Ovary (tissue), 7 donors: ENCODE measurements at regions not wholly inside any gene's neighbourhood (a gene's known extent, or its start where the extent isn't known, plus 50 kb on each side); places are given as distances from the start of the nearest gene placed in this dataset.

ENCODE experiments used
- DNase-seq, 5 donors: peaks; one replicate each; pipeline ENCODE4 v3.0.0-alpha.2; 2019 to 2020
- H3K27ac ChIP-seq, 2 donors: fragments of 200-600 bp; one replicate each; pipeline versions ENCODE4 v1.5.1 to v1.8.0; 2019 to 2022
- H3K27me3 ChIP-seq: fragments of 200-600 bp; one replicate; pipeline ENCODE4 v1.8.0; 2022
- H3K36me3 ChIP-seq: fragments of 200-600 bp; sonication (generic); one replicate; pipeline ENCODE4 v1.5.1; 2019
- H3K4me1 ChIP-seq: one replicate; pipeline ENCODE4 v1.8.1; 2013; ENCODE audit warnings: mild to moderate bottlenecking, moderate library complexity; ENCODE audit not compliant: insufficient read depth
- H3K4me3 ChIP-seq: fragments of 200-600 bp; sonication (generic); one replicate; pipeline ENCODE4 v1.5.1; 2017
- H3K9me3 ChIP-seq, 2 donors: fragments of 200-600 bp in 1 of 2; sonication (generic) in 1 of 2; one replicate each; pipeline versions ENCODE4 v1.5.1 to v1.8.1; 2013 to 2019; ENCODE audit warnings: mild to moderate bottlenecking in 1 of 2, moderate library complexity in 1 of 2
- EP300 ChIP-seq: sonication (generic); formaldehyde crosslinking; IDR thresholded peaks from one replicate; pipeline ENCODE4 v1.6.1; 2017; ENCODE audit warnings: antibody characterized with exemption
- POLR2A ChIP-seq: fragments of 450-650 bp; IDR thresholded peaks from one replicate; pipeline ENCODE4 v1.6.1; 2017; ENCODE audit warnings: antibody characterized with exemption, mild to moderate bottlenecking, moderate library complexity
- WGBS, 3 donors: extraction: QIAGEN DNeasy Blood & Tissue Kit in 1 of 3; methylation state at CpG; one replicate each; pipeline versions ENCODE4 v1.1.5 to v1.1.7; 2013 to 2017; 5-methylcytosine and 5-hydroxymethylcytosine counted together
- intact Hi-C, 4 donors: fragments of 100-400 bp; cut with DNase I; formaldehyde crosslinking; loops; one replicate each; pipeline versions ENCODE4 v1.11.0 to v1.15.1; 2022 to 2023
- TF ChIP-seq, protein P1 (sequence below), 3 donors: fragments of 450-650 bp in 2 of 3; fragments of 200-600 bp in 1 of 3; IDR thresholded peaks; one replicate each; pipeline versions ENCODE4 v1.5.1 to v1.8.0; 2016 to 2022; ENCODE audit warnings: antibody characterized with exemption in 3 of 3, mild to moderate bottlenecking in 1 of 3
- donor health status: DM: no; HTN: no; CAD: no; lungs with moderate emphysema.
- donor health status: DM: no; HTN: no; CAD: no.
- donor health status: Bipolar disorder and iron deficiency.
- donor health status: DM: no; HTN: no; CAD: no.
- donor health status: DM: yes; HTN: yes; CAD: no.

DNA sequence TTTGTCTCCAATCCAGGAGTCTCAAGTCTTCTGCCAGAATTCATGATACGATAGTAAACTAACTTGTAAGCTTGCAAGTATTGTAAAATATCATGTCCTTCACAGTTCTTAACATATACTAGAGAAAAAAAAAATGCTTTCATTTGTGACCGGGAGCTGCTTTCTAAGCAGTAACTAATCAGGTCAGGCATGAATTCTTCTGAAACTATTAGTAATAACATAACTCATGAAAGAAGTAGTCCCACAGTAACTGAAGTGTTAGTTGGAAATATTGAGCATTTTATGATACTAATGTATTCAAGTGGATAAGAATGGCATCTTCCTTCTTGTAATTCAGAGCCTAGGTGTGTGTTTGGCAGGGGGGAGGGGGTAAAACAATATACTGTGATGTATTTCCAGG lies 665.6 kb downstream of the DNAJB9 start:
- H3K9me3 ChIP-seq: peaks cover 0 to 4% of the 10 kb centered on the region in 2 donors
- TF ChIP-seq, protein P1, sequence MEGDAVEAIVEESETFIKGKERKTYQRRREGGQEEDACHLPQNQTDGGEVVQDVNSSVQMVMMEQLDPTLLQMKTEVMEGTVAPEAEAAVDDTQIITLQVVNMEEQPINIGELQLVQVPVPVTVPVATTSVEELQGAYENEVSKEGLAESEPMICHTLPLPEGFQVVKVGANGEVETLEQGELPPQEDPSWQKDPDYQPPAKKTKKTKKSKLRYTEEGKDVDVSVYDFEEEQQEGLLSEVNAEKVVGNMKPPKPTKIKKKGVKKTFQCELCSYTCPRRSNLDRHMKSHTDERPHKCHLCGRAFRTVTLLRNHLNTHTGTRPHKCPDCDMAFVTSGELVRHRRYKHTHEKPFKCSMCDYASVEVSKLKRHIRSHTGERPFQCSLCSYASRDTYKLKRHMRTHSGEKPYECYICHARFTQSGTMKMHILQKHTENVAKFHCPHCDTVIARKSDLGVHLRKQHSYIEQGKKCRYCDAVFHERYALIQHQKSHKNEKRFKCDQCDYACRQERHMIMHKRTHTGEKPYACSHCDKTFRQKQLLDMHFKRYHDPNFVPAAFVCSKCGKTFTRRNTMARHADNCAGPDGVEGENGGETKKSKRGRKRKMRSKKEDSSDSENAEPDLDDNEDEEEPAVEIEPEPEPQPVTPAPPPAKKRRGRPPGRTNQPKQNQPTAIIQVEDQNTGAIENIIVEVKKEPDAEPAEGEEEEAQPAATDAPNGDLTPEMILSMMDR (IDR thresholded peaks at IDR 0.05): no peak
- TF ChIP-seq EP300: no peak
- TF ChIP-seq POLR2A: no peak
- no peak overlapping the region for H3K27ac ChIP-seq
- intact Hi-C loops: no loop called here
- WGBS, 3 donors: 9 to 16% (median 11%) methylated on average over 2 of the region's 2 CpGs
- no peak for DNase-seq
- no peaks in the 10 kb centered on the region for H3K4me1 ChIP-seq
- no peaks in the 10 kb centered on the region for H3K27me3 ChIP-seq
- H3K36me3 ChIP-seq: no peaks in the 10 kb centered on the region
- no peak overlapping the region for H3K4me3 ChIP-seq

DNA sequence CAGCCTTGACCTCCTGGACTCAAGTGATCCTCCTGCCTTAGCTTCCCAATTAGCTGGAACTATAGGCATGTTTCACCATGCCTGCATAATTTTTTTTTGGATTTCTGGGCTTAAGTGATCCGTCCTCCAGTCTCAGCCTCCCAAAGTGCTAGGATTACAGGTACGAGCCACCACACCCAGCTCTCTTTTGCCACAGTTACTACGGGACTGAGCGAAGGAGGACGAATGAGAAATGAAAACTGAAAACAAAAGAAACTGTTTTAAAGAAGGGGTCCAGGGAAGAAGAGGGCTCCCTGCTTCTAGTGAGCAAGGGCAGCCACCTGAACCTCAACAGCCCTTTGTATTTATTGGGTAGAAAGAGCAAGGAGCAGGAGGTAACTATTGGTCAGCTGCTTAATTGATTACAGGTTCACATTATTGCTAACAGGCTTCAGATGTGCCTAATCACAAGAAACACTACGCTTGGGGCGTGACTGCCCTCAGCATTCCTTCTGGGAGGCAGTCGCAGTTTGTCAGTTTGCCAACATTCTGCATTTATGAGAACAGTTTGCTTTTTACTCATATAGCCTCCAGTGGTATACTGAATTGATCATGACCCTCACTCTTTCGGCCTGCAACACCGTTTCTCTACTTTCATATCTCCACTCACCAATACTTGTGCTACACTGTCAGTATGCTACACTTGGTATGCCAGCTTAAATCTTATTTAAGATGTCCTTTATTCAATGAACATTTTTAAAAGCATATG lies 676.8 kb downstream of the DNAJB9 start:
- intact Hi-C loops: no loop called here
- no peak for DNase-seq
- Histone ChIP-seq H3K36me3 (no peaks in the 10 kb centered on the region), H3K4me3 (no peak overlapping the region), H3K27ac (no peak overlapping the region), H3K9me3 (no peaks in the 10 kb centered on the region), H3K27me3 (no peaks in the 10 kb centered on the region), H3K4me1 (no peaks in the 10 kb centered on the region)
- TF ChIP-seq, protein P1 (IDR thresholded peaks at IDR 0.05): no peak
- TF ChIP-seq EP300: no peak
- WGBS, 3 donors: 67 to 76% (median 69%) methylated on average over 10 of the region's 10 CpGs

DNA sequence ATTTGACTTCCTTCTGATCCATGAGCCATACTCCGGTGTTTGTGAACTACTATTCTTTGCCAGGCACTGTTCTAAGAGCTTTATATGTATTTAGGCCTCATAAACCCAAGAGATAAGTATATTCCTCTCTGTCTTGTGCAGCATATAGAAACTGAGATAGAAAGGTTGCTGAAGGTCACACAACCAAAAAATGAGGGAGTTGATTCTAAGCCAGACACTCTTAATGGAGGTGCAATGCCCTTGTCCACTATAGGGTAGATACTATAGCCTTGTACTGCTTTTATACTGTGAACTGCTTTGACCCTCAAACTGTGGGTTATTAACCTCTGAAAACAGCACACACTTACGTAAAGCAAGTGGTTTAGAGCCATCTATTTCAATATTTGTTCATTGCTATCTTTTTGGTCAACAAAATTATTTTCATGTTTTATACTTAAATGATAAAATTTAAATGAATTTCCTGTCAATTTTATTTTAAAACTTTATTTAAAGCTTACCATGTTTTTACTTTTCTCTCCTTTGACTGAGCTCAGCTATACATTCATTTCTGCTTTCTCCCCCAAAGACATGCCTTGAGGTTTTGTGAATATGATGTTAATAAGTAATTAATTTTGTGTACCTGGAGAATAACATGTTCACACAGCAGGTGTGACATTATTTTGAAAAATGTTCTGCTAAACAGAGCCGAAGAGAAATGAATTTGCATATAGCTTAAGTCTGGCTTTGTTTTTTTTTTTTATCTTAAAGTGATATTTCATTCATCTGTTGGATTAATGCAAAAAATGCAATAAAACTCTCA lies 687.3 kb downstream of the DNAJB9 start:
- no peak for DNase-seq
- TF ChIP-seq EP300 (no peak), POLR2A (no peak)
- TF ChIP-seq, protein P1 (IDR thresholded peaks at IDR 0.05): no peak
- Histone ChIP-seq H3K36me3 (no peaks in the 10 kb centered on the region), H3K27me3 (no peaks in the 10 kb centered on the region), H3K4me1 (no peaks in the 10 kb centered on the region), H3K27ac (no peak overlapping the region), H3K9me3 (no peaks in the 10 kb centered on the region), H3K4me3 (no peak overlapping the region)
- intact Hi-C loops: no loop called here
- WGBS, 3 donors: 78 to 85% (median 80%) methylated on average over 3 of the region's 3 CpGs

DNA sequence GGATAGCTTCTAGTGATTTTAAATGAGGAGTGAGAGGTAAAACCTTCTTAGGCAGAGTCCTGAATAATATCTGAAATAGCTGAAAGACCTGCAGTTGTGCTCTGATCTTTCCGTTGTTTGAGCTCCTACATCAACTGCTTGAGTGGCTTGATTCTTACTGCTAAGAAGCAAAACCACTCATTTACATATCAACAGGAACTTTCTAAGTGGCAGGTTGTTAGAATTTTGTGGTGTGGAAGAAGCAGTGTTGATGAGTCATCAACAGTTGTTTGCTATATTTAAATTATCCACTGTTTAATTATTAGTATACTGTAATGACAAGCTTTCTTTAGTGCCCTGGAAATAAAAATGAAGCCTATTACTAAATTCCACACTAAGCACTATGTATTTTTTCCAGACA lies 689.5 kb downstream of the DNAJB9 start:
- H3K36me3 ChIP-seq: no peaks in the 10 kb centered on the region
- H3K27me3 ChIP-seq: no peaks in the 10 kb centered on the region
- no peak overlapping the region for H3K27ac ChIP-seq
- no peaks in the 10 kb centered on the region for H3K9me3 ChIP-seq
- H3K4me3 ChIP-seq: no peak overlapping the region
- no peaks in the 10 kb centered on the region for H3K4me1 ChIP-seq
- intact Hi-C loops: no loop called here
- WGBS, 3 donors: 33 to 64% (median 45%) methylated on average over 1 of the region's 1 CpG
- TF ChIP-seq POLR2A (no peak), EP300 (no peak)
- TF ChIP-seq, protein P1 (IDR thresholded peaks at IDR 0.05): no peak
- DNase-seq: no peak
